C4-2B (cell line): ENCODE measurements at regions not wholly inside any gene's neighbourhood (a gene's known extent, or its start where the extent isn't known, plus 50 kb on each side); places are given as distances from the start of the nearest gene placed in this dataset.

Experiments used
- ZFX ChIP-seq: fragments of 450-650 bp; IDR thresholded peaks from 2 replicates; pipeline ENCODE4 v1.6.1; 2017
- TF ChIP-seq, protein P1 (sequence below): fragments of 450-650 bp; conservative IDR thresholded peaks from 2 replicates; pipeline ENCODE4 v1.5.1; 2017; ENCODE audit warnings: mild to moderate bottlenecking

DNA sequence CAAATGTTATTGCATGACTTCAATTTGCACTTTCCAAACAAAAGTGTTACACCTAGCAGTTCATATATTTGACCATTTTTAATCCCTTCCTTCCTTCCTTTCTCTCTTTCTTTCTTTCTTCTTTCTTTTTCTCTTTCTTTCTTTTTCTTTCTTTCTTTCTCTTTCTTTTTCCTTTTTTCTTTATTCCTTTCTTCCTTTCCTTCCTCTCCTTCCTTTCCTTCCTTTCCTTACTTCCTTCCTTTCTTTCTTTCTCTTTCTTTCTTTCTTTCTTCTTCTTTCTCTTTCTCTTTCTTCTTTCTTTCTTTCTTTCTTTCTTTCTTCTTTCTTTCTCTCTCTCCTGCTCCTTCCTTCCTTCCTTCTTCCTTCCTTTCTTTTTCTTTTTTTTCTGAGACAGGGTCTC lies 146.7 kb upstream of the ALKAL2 start:
- TF ChIP-seq, protein P1, sequence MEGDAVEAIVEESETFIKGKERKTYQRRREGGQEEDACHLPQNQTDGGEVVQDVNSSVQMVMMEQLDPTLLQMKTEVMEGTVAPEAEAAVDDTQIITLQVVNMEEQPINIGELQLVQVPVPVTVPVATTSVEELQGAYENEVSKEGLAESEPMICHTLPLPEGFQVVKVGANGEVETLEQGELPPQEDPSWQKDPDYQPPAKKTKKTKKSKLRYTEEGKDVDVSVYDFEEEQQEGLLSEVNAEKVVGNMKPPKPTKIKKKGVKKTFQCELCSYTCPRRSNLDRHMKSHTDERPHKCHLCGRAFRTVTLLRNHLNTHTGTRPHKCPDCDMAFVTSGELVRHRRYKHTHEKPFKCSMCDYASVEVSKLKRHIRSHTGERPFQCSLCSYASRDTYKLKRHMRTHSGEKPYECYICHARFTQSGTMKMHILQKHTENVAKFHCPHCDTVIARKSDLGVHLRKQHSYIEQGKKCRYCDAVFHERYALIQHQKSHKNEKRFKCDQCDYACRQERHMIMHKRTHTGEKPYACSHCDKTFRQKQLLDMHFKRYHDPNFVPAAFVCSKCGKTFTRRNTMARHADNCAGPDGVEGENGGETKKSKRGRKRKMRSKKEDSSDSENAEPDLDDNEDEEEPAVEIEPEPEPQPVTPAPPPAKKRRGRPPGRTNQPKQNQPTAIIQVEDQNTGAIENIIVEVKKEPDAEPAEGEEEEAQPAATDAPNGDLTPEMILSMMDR = no peak
- TF ChIP-seq ZFX = no peak
